ENCODE measurements at regions not wholly inside any gene's neighbourhood (a gene's known extent, or its start where the extent isn't known, plus 50 kb on each side); places are given as distances from the start of the nearest gene placed in this dataset.
"Not testable (repeated sequence)": the region's sequence is repeated elsewhere in the genome, so short reads cannot be mapped to it uniquely, and the experiment has no call there.

GRCh38 chr1:230490436-230490835 is 64.3 kb upstream of the PGBD5 start:
- no peak for DNase-seq

- no peak for DNase-seq
Observed at GRCh38 chr1:230487773-230488428, 61.8 kb upstream of the PGBD5 start.

DNA sequence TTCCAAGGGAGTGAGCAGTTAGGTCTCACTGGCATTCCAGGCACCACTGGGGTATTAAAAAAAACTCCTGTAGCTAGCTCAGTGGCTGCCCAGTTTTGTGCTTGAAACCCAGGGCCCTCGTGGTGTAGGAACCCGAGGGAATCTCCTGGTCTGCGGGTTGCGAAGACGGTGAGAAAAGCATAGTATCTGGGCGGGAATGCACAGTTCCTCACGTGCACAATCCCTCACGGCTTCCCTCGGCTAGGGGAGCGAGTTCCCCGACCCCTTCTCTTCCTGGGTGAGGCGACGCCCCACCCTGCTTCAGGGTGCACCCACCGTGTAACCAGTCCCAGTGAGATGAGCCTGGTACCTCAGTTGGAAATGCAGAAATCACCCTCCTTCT is 50.5 kb upstream of the PGBD5 start:
- DNase-seq: no peak

DNA sequence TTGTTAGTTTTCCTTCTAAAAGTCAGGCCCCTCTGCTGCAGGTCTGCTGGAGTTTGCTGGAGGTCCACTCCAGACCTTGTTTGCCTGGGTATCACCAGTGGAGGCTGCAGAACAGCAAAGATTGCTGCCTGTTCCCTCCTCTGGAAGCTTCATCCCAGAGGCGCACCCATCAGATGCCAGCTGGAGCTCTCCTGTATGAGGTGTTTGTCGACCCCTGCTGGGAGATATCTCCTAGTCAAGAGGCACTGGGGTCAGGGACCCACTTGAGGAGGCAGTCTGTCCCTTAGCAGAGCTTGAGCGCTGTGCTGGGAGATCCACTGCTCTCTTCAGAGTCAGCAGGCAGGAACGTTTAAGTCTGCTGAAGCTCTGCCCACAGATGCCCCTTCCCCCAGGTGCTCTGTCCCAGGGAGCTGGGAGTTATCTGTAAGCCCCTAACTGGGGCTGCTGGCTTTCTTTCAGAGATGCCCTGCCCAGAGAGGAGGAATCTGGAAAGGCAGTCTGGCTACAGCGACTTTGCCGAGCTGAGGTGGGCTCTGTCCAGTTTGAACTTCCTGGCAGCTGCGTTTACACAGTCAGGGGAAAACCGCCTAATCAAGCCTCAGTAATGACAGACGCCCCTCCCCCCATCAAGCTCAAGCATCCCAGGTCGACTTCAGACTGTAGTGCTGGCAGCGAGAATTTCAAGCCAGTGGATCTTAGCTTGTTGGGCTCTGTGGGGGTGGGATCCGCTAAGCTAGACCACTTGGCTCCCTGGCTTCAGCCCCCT is 49.9 kb upstream of the PGBD5 start:
- DNase-seq: not testable (repeated sequence)

All from amygdala (tissue), 56 donors.